ENCODE measurements at regions not wholly inside any gene's neighbourhood (a gene's known extent, or its start where the extent isn't known, plus 50 kb on each side); places are given as distances from the start of the nearest gene placed in this dataset.
"Not testable (repeated sequence)": the region's sequence is repeated elsewhere in the genome, so short reads cannot be mapped to it uniquely, and the experiment has no call there.

GRCh38 chr7:114182837-114183236 lies 231.8 kb upstream of the FOXP2 start:
- DNase-seq (ENCODE audit: low spot score) (no peak), FAIRE-seq (no peak)

- DNase-seq (ENCODE audit: low spot score) (no peak), FAIRE-seq (no peak)
These were observed 233.3 kb upstream of the FOXP2 start for GRCh38 chr7:114181280-114181679.

DNA sequence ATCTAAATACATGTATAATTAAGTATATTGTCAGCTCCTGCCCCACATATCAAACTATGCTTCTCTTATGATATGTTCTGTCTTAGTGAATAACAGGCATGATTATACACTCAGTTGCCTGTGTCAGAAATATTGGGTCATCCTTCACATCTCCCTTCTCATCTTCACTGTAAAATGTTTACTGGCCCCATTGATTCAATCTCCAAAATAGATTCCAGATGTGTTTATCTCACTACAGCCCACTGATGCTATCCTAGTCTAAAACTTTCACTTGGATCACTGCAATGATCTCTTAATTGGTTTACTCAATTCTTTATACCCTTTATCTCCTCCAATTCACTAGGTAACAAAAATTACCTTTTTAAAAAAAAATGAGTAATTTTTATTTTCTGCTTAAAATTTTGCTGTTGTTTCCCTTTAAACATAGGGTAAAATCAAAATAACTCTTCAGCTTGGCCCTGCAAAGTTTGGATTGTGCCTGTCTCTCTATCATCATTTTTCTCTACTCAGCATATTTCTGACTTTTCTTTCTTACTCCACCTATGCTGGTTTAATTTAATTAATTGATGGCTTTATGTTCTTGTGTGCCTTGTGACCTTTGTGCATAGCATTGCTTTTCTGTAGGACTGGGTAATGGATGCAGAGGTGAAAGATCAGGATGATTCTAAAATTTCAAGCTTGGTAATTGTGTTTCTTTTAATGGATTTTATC lies 233.9 kb upstream of the FOXP2 start:
- DNase-seq (ENCODE audit: low spot score) (no peak), FAIRE-seq (no peak)

DNA sequence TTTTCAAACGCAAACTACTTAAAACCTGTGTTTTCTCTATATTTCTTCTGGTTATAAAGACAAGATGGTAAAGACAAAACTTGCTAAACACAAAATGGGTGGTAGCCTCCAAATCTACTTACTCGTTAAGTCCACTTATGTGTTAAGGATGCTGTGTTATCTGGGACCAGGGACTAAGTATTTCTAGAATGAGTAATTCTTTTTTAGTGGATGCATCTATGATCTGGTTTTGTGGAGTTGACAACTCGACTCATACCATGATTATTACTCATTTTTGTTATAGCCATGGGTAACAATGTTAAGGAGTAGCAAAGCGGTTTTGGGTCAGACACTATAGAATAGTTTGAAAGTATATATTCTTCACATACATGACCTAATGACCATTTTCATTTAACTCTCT lies 239.5 kb upstream of the FOXP2 start:
- FAIRE-seq (peak; percentile 45), DNase-seq (ENCODE audit: low spot score) (peak; percentile 29)

DNA sequence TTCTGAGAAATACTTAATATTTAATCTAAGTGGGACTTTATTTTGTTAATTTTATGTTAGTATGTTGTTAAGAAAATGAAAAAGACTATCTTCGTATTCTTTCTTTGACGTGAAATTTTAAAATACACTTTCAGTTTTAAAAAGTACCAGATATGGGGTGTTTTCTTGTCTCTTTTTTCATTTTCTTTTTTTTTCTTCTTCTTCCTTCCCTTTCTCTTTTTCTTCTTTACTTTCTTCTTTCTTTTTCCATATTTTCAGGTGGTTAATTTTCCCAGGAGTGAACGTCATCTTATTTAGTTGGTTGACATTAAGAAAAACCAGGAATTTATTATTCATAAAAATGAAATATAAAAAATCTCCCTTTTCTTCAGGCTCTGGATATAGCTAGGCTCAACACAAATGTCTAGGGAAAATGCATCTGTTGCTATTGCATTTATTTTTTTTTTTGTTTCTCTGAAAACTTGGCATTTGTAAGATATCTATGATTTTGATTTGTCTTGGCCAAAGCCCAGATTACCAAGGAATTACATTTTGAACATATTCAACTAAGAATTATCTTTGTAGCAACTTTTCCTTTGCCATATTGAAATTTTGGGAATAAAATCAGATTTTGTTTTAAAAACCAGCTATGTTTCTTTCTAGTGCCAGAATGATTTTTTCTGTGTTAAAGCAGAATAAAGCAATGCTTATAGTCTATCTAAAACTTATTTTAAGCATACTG lies 241.3 kb upstream of the FOXP2 start:
- DNase-seq (ENCODE audit: low spot score): no peak
- FAIRE-seq: peak; percentile 17

GRCh38 chr7:114169389-114169788 lies 245.2 kb upstream of the FOXP2 start:
- not testable (repeated sequence) for FAIRE-seq; DNase-seq (ENCODE audit: low spot score)

DNA sequence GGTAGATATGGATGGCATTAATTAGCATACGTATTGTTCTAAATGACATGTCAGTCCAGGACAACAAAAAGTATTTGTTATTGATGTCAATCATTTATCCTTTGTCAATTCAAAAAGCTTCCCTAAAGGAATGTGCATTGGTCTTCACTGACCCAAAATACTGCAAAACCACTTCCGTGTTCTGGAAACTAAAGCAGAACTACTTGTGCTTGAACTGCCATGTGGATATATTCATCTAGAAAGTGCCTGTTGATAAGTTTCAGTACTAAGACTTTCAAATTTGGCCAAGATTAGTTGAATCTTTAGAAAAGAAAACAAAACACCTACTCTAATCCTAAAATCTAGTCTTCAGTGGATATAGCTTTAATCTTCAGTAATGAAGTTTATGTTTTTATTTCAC lies 242.1 kb upstream of the PPP1R3A start:
- no peak for FAIRE-seq
- no peak for DNase-seq (ENCODE audit: low spot score)

DNA sequence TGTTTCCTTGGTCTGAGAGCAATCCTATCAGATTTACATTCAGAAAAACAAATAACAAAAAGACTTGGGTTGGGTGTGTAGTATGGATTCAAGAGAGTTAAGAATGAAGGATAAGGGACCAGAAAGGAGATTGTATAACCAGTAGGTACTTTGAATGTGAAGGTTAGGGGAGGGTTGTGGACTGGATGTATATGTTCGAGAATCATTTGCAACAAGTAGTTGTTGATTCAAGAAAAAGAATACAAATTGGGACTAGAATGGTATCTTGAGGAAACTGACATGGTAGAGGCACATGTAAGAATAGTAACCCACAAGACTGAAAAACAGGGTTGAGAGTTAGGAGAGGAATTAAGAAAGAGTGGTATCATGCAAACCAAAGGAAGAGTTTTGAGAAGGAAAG lies 240.0 kb upstream of the PPP1R3A start:
- DNase-seq (ENCODE audit: low spot score): no peak
- FAIRE-seq: no peak

DNA sequence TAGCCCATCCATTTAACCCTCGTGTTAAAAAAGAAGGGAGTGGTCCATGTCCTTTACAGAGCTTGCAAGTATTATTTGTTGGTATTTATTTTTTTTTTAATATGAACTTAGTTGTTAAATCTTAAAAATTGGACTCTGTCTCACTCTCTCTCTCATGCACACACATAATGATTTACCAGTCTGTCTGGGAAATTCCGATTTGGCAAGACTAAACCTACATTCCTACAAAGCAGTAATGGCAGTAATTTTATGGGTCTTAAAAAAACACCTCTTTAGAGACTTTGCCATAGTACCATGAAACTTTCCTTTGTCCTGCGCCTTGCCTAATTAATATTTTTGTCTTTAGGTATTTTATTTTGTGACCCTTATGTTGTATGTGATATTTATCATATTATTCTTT lies 239.5 kb upstream of the PPP1R3A start:
- DNase-seq (ENCODE audit: low spot score): no peak
- FAIRE-seq: peak; percentile 88

- no peak for DNase-seq (ENCODE audit: low spot score)
- FAIRE-seq: no peak
These were observed 237.4 kb upstream of the PPP1R3A start for GRCh38 chr7:114156178-114156577.

- FAIRE-seq (no peak), DNase-seq (ENCODE audit: low spot score) (no peak)
These were observed 236.6 kb upstream of the PPP1R3A start for GRCh38 chr7:114155116-114156110.

DNA sequence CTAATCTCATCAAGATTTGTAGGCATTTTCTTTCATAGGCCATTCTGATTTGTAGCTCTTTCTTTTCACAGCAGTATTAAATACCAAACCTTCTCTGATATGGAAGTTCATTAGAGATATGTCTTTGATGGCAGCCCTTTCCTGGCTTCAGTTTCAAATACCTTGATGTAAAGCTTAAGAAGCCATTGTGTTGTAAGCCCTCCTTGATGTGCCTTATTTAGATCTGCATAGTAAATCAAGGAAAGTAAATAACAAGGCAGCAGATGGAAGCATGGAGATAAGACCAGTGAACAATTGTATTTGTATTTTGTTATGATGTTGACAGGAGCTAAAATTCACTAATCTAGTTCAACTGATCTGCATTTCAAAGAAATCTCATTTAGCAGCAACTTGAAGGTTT lies 234.9 kb upstream of the PPP1R3A start:
- FAIRE-seq (no peak), DNase-seq (ENCODE audit: low spot score) (no peak)

DNA sequence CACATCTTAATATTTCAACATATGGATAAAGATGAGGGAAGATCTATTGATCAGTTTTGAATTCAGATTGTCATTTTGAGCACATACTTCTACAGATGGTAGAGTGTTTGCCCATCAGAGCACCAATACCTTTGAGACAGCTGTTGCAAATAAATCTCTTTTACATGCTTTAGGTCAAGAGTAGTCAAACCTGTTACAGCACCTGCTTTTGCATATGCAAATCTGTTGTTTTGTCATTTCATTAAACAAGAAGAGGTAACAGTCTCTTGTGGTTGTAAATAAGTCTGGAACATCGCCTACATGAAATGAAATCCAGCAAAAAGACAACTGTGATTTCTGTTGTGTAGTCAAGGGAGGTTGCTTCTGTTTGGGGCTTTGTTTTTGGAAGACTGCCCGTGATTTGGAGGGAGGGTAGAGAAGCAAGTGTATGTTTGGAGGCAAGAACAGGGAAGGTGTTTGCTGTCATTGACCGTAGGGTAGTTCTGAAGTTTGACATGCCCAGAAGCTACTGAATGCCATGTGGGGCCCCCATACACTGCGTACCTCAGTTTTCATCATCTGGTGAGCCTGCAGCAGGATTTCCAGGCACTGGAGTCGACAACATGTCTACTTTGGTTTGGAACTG lies 233.6 kb upstream of the PPP1R3A start:
- no peak for FAIRE-seq
- no peak for DNase-seq (ENCODE audit: low spot score)

GRCh38 chr7:114151777-114152176 lies 233.0 kb upstream of the PPP1R3A start:
- FAIRE-seq: peak; percentile 59

DNA sequence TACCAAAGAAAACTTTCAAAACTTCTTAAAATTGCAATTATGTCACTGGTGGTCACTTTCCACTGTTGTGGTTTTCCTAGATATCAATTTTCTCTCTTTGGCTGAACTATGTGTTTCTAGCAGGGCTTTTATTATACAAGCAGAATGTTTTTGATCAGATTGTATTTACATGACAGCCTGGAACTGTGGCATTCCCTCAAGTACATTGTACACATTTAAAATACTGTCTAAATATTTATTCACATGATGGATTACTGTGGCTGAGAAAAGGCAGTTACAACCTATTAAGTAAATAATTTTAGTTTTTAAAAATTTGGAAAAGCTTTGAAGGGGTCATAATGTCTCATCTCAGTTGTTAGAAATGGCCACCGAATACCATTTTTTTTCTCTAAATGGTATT lies 231.9 kb upstream of the PPP1R3A start:
- FAIRE-seq (no peak), DNase-seq (ENCODE audit: low spot score) (no peak)

More at GRCh38 chr7:114151777-114152176, 233.0 kb upstream of the PPP1R3A start:
- DNase-seq (ENCODE audit: low spot score): no peak

GRCh38 chr7:114148779-114149178 lies 230.0 kb upstream of the PPP1R3A start:
- FAIRE-seq (peak; percentile 96), DNase-seq (ENCODE audit: low spot score) (peak; percentile 47)

DNA sequence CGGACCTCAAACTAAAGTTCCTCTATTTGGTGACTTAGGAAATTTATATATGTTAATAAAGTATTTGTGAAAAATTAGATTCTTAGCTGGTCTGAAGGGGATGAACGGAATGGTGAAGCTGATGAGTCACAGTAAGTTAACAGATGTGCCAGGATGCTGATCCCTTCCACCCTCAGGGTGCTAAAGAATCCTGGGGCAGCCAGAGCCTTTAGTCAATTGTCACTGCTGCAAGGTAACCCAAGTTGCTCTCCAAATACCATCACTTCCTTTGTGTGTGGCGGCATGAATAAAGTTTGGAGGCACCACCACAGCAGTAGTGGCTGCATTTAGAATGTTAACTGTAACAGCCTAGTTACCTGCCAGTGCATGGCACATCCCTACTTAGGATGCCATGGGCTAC lies 222.6 kb upstream of the PPP1R3A start:
- FAIRE-seq (peak; percentile 27), DNase-seq (ENCODE audit: low spot score) (no peak)

DNA sequence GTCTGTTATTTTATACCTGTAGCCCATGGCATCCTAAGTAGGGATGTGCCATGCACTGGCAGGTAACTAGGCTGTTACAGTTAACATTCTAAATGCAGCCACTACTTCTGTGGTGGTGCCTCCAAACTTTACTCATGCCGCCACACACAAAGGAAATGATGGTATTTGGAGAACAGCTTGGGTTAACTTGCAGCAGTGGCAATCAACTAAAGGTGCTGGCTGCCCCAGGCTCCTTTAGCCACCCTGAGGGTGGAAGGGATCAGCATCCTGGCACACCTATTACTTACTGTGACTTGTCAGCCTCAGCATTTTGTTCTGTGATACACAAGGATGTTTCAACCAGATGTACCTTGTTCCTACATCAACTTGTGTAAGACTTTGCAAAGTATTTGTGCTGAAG lies 221.8 kb upstream of the PPP1R3A start:
- FAIRE-seq: no peak
- no peak for DNase-seq (ENCODE audit: low spot score)

- not testable (repeated sequence) for FAIRE-seq; DNase-seq (ENCODE audit: low spot score)
These were observed 220.9 kb upstream of the PPP1R3A start for GRCh38 chr7:114139690-114140089.

GRCh38 chr7:114138587-114138986 lies 219.8 kb upstream of the PPP1R3A start:
- no peak for FAIRE-seq
- no peak for DNase-seq (ENCODE audit: low spot score)

DNA sequence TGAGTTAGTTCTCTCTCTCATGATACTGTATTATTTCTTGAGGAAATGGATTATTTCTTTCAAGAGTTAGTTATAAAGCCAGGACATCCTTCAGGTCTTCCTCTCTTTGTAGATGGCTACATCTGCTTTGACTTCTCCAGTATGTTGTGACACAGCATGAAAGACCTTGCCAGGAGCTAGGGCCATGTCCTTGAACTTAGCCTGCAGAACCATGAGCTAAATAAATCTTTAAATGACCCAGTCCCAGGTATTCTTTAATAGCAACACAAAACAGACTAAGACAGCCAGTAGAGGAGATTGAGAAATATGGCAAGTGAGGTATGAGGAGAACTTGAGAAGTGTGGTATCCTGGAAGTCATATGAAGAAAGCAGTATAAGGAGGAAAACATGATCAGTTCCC lies 214.9 kb upstream of the PPP1R3A start:
- no peak for FAIRE-seq
- no peak for DNase-seq (ENCODE audit: low spot score)
